ENCODE measurements at regions not wholly inside any gene's neighbourhood (a gene's known extent, or its start where the extent isn't known, plus 50 kb on each side); places are given as distances from the start of the nearest gene placed in this dataset.

DNA sequence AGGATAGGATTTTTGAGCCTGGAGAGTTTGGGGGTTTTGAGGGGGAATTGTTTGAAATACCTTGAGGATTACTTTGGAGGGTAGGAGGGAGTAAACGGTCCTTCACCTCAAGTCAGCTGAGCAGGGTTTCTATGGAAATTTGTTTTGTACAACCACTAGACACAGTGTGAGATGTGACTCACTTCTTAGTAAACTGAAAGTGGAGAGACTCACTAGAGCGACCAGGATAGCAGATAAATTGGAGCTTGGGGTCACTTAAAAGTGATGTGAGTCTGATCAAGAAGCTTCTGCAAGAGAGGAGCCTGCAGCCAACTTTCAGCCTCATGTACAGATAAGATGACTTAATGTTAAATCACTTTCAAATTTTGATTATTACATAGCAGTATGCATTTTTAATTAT is 1945.9 kb upstream of the NUDT12 start:
- no peaks in the 10 kb centered on the region for H3K36me3 ChIP-seq (ENCODE audit: control insufficient read depth, insufficient read depth, low read length)
- H3K4me3 ChIP-seq (ENCODE audit: low read depth, low read length): no peak overlapping the region
- peak; percentile 1 for DNase-seq (ENCODE audit: low read depth)
- FAIRE-seq: no peak
- H3K27me3 ChIP-seq (ENCODE audit: control insufficient read depth, insufficient read depth, low read length): no peaks in the 10 kb centered on the region
- TF ChIP-seq, protein P1, sequence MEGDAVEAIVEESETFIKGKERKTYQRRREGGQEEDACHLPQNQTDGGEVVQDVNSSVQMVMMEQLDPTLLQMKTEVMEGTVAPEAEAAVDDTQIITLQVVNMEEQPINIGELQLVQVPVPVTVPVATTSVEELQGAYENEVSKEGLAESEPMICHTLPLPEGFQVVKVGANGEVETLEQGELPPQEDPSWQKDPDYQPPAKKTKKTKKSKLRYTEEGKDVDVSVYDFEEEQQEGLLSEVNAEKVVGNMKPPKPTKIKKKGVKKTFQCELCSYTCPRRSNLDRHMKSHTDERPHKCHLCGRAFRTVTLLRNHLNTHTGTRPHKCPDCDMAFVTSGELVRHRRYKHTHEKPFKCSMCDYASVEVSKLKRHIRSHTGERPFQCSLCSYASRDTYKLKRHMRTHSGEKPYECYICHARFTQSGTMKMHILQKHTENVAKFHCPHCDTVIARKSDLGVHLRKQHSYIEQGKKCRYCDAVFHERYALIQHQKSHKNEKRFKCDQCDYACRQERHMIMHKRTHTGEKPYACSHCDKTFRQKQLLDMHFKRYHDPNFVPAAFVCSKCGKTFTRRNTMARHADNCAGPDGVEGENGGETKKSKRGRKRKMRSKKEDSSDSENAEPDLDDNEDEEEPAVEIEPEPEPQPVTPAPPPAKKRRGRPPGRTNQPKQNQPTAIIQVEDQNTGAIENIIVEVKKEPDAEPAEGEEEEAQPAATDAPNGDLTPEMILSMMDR (IDR thresholded peaks at IDR 0.05; ENCODE audit: insufficient read depth, low read length, severe bottlenecking): no peak

DNA sequence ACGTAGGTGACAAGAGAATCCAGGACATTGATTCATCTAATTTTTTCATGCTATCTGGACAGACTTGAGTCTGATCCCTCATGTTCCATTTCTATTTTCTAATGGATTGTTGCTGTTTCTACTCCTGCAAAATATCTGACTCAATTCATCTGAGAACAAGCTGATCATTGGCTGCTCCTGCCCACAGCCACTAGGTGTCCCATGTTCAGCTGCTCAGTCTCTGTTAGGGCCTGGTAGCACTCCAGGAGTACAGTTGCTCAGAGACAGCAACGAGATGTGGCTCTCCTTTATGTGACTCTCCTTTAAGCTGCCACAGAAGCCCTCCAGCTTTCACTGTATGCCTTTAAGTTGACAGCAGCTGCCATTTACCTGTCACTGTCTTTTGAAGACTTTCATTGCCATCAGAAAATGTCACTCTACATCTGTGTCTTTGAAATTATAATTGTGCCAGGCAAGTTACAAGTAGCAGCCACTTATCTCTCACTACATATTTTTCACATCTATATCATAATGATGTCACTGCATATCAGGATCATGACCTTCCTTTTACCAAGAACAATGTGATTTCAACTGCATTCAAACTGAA is 1944.2 kb upstream of the NUDT12 start:
- H3K27me3 ChIP-seq (ENCODE audit: control insufficient read depth, insufficient read depth, low read length): no peaks in the 10 kb centered on the region
- DNase-seq (ENCODE audit: low read depth) (peak; percentile 7), FAIRE-seq (no peak)
- TF ChIP-seq, protein P1 (IDR thresholded peaks at IDR 0.05; ENCODE audit: insufficient read depth, low read length, severe bottlenecking): peak; percentile 20
- H3K36me3 ChIP-seq (ENCODE audit: control insufficient read depth, insufficient read depth, low read length): no peaks in the 10 kb centered on the region
- H3K4me3 ChIP-seq (ENCODE audit: low read depth, low read length): no peak overlapping the region

DNA sequence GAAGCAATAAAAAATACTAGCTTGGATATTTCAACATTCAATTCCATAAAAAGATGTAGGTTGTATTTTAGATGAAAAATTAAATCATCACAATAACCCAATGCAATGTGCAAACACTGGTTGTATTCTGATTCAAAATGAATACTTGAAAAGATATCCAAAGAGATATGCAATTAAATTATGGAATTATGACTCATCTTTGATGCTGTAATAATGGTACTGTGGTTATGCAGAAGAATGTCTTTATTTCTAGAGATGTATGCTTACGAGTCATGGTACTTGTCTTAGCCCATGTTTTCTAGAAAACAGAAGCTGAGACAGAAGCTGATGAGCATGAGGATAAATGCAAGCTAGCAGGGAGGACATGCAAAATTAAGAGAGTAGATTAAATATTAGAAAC is 1941.4 kb upstream of the NUDT12 start:
- DNase-seq (ENCODE audit: low read depth) (peak; percentile 39), FAIRE-seq (no peak)
- no peaks in the 10 kb centered on the region for H3K36me3 ChIP-seq (ENCODE audit: control insufficient read depth, insufficient read depth, low read length)
- H3K4me3 ChIP-seq (ENCODE audit: low read depth, low read length): no peak overlapping the region
- TF ChIP-seq, protein P1 (IDR thresholded peaks at IDR 0.05; ENCODE audit: insufficient read depth, low read length, severe bottlenecking): no peak
- H3K27me3 ChIP-seq (ENCODE audit: control insufficient read depth, insufficient read depth, low read length): no peaks in the 10 kb centered on the region

DNA sequence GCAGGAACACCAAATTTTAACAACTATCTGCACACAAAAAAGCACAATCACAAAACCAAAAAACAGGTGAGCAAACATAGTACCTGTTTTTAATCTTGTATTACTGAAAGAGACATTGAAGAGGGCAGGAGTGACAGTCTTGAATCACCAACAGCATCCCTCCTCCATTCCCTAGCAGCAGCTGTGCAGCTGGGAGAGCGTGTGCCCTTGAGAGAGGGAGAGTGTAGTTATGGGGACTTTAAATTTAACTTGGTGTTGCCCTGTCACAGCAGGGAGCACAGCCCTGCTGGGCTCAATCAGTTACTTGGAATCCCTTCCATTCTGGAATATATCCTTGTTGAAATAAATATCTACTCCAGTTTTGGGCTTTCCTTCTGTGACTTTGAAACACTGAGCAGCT is 1938.7 kb upstream of the NUDT12 start:
- TF ChIP-seq, protein P1 (IDR thresholded peaks at IDR 0.05; ENCODE audit: insufficient read depth, low read length, severe bottlenecking): no peak
- Histone ChIP-seq H3K36me3 (ENCODE audit: control insufficient read depth, insufficient read depth, low read length) (no peaks in the 10 kb centered on the region), H3K4me3 (ENCODE audit: low read depth, low read length) (no peak overlapping the region), H3K27me3 (ENCODE audit: control insufficient read depth, insufficient read depth, low read length) (no peaks in the 10 kb centered on the region)
- FAIRE-seq: no peak
- no peak for DNase-seq (ENCODE audit: low read depth)

DNA sequence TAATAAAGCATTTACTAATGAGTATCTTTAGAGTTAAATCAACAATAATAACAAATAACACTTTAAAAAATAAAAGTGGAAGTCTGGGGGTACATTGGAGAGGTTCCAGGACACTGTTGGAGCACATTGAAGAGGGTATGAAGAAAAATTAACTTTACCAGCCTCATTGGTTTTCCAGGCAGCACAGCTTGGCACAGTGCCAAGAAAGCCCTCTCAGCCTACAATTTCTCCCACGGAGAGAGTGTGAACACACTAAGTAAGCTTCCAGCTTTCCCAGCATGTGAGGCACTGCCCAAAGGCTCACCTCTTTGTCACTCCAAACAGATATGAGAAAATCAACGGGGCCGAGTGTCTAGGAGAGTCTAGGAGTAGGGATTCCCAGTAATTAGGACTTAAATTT is 1912.8 kb upstream of the NUDT12 start:
- FAIRE-seq (no peak), DNase-seq (ENCODE audit: low read depth) (no peak)
- Histone ChIP-seq H3K27me3 (ENCODE audit: control insufficient read depth, insufficient read depth, low read length) (no peaks in the 10 kb centered on the region), H3K36me3 (ENCODE audit: control insufficient read depth, insufficient read depth, low read length) (no peaks in the 10 kb centered on the region), H3K4me3 (ENCODE audit: low read depth, low read length) (no peak overlapping the region)
- TF ChIP-seq, protein P1 (IDR thresholded peaks at IDR 0.05; ENCODE audit: insufficient read depth, low read length, severe bottlenecking): no peak

DNA sequence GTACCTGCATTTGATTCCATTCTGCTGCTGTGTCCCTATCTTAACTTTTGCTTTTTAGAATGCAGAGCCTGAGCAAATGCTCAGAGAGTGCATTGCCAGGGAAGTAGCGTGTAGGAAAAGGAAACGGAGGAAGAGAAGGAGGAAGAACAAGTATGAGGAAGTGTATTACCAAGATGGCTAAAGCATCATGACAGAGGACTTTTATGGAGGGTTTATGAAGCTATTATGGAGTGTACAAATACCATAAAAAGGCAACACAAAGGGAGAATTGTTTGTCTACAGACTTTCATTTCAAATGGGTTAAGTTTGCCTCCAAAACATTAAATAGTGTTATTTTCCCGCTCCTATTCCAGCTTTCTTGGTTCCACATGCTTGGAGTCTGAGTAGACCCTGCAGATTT is 1899.8 kb upstream of the NUDT12 start:
- no peaks in the 10 kb centered on the region for H3K36me3 ChIP-seq (ENCODE audit: control insufficient read depth, insufficient read depth, low read length)
- FAIRE-seq: no peak
- TF ChIP-seq, protein P1 (IDR thresholded peaks at IDR 0.05; ENCODE audit: insufficient read depth, low read length, severe bottlenecking): no peak
- no peaks in the 10 kb centered on the region for H3K27me3 ChIP-seq (ENCODE audit: control insufficient read depth, insufficient read depth, low read length)
- H3K4me3 ChIP-seq (ENCODE audit: low read depth, low read length): no peak overlapping the region
- DNase-seq (ENCODE audit: low read depth): no peak
